SU-DHL-6 (cell line): ENCODE measurements at regions not wholly inside any gene's neighbourhood (a gene's known extent, or its start where the extent isn't known, plus 50 kb on each side); places are given as distances from the start of the nearest gene placed in this dataset.

ENCODE experiments used
- H2AFZ ChIP-seq: fragments of 200-600 bp; sonication (generic); 2 replicates; pipeline ENCODE4 v1.6.1; 2014; ENCODE audit warnings: low read depth, mild to moderate bottlenecking, moderate library complexity, mixed read lengths, antibody characterized with exemption, low read length; ENCODE audit not compliant: severe bottlenecking
- H3F3A ChIP-seq: fragments of 200-600 bp; shearing (Covaris generic); 2 replicates; pipeline ENCODE4 v1.6.0; 2016; ENCODE audit warnings: antibody characterized with exemption, mild to moderate bottlenecking; ENCODE audit not compliant: insufficient read depth
- H3K27ac ChIP-seq: fragments of 200-600 bp; sonication (generic); 2 replicates; pipeline ENCODE4 v1.5.1; 2016; ENCODE audit warnings: low read depth, mild to moderate bottlenecking, low read length, moderate library complexity, mixed read lengths
- H3K27me3 ChIP-seq: fragments of 200-600 bp; sonication (generic), shearing (Covaris generic); 2 replicates; pipeline ENCODE4 v1.6.0; 2014; ENCODE audit warnings: mild to moderate bottlenecking, low read length
- H3K36me3 ChIP-seq: fragments of 200-600 bp; sonication (generic); 2 replicates; pipeline ENCODE4 v1.6.1; 2014; ENCODE audit warnings: mild to moderate bottlenecking, low read length, mixed read lengths
- H3K4me2 ChIP-seq: fragments of 300-600, 200-600 bp; shearing (Covaris generic), sonication (generic); 2 replicates; pipeline ENCODE4 v1.6.0; 2014; ENCODE audit warnings: low read length, low read depth, mild to moderate bottlenecking; ENCODE audit not compliant: poor library complexity, severe bottlenecking
- H3K4me3 ChIP-seq: fragments of 200-600 bp; sonication (generic); 2 replicates; pipeline ENCODE4 v1.5.1; 2014; ENCODE audit warnings: antibody characterized with exemption, low read length, mild to moderate bottlenecking, mixed read lengths; ENCODE audit not compliant: insufficient read depth, poor library complexity, severe bottlenecking
- H3K79me2 ChIP-seq: fragments of 200-600 bp; sonication (generic); 2 replicates; pipeline ENCODE4 v1.6.1; 2014; ENCODE audit warnings: mild to moderate bottlenecking, low read length, moderate library complexity; ENCODE audit not compliant: insufficient read depth
- H3K9ac ChIP-seq: fragments of 200-600 bp; sonication (generic); 2 replicates; pipeline ENCODE4 v1.7.0; 2014; ENCODE audit warnings: mild to moderate bottlenecking, low read length
- H3K9me2 ChIP-seq: fragments of 200-600 bp; sonication (generic); replicated peaks from 2 replicates; pipeline ENCODE4 v1.6.1; 2014; ENCODE audit warnings: low read length; ENCODE audit not compliant: insufficient read depth
- H3K9me3 ChIP-seq: fragments of 200-600 bp; sonication (generic); 2 replicates; pipeline ENCODE4 v1.6.1; 2014; ENCODE audit warnings: low read length, mixed read lengths; ENCODE audit not compliant: insufficient read depth
- H4K20me1 ChIP-seq: fragments of 200-600 bp; sonication (generic); 2 replicates; pipeline ENCODE4 v1.6.1; 2014; ENCODE audit warnings: low read depth, mild to moderate bottlenecking, antibody characterized with exemption, low read length, moderate library complexity, mixed read lengths
- EZH2phosphoT487 ChIP-seq: fragments of 200-600 bp; sonication (generic), shearing (Covaris generic); conservative IDR thresholded peaks from 2 replicates; pipeline ENCODE4 v1.6.1; 2018; ENCODE audit warnings: mild to moderate bottlenecking, antibody characterized with exemption, low read length, moderate library complexity, mixed read lengths
- TF ChIP-seq, protein P1 (sequence below): fragments of 200-600 bp; sonication (generic); IDR thresholded peaks from one replicate; pipeline ENCODE4 v1.5.1; 2017; ENCODE audit warnings: antibody characterized with exemption, mild to moderate bottlenecking, low read length, moderate library complexity; ENCODE audit not compliant: insufficient read depth, poor library complexity, severe bottlenecking

DNA sequence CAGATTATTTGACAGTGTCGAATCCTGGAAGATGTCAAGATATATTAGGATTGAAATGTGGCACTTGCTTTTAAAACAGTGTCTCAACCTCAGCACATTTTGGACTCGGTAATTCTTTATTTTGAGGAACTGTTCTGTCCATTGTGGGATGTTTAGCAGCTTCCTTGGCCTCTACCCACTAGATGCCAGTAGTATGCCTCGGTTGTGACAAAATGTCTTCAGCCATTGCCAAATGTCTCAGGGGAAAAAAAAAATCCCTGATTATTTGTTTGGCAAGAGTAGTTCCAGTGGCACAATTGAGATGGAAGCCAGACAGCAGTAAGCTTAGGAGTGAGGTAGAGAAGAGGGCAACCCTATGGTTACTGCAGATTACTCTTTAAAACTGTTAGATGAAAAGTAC is 694.5 kb upstream of the RIOK2 start:
- no peaks in the 10 kb centered on the region for H3K79me2 ChIP-seq
- H3K27me3 ChIP-seq, result no peaks in the 10 kb centered on the region
- H3K9me3 ChIP-seq, result no peaks in the 10 kb centered on the region
- H3K9ac ChIP-seq, result no peak overlapping the region
- H3K9me2 ChIP-seq, result no peaks in the 10 kb centered on the region
- no peak overlapping the region for H3K27ac ChIP-seq
- no peaks in the 10 kb centered on the region for H3F3A ChIP-seq
- no peak overlapping the region for H3K4me3 ChIP-seq
- TF ChIP-seq, protein P1, sequence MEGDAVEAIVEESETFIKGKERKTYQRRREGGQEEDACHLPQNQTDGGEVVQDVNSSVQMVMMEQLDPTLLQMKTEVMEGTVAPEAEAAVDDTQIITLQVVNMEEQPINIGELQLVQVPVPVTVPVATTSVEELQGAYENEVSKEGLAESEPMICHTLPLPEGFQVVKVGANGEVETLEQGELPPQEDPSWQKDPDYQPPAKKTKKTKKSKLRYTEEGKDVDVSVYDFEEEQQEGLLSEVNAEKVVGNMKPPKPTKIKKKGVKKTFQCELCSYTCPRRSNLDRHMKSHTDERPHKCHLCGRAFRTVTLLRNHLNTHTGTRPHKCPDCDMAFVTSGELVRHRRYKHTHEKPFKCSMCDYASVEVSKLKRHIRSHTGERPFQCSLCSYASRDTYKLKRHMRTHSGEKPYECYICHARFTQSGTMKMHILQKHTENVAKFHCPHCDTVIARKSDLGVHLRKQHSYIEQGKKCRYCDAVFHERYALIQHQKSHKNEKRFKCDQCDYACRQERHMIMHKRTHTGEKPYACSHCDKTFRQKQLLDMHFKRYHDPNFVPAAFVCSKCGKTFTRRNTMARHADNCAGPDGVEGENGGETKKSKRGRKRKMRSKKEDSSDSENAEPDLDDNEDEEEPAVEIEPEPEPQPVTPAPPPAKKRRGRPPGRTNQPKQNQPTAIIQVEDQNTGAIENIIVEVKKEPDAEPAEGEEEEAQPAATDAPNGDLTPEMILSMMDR, result no peak
- no peak for TF ChIP-seq EZH2phosphoT487
- H3K4me2 ChIP-seq, result no peak overlapping the region
- no peak overlapping the region for H2AFZ ChIP-seq
- no peaks in the 10 kb centered on the region for H4K20me1 ChIP-seq
- no peaks in the 10 kb centered on the region for H3K36me3 ChIP-seq

DNA sequence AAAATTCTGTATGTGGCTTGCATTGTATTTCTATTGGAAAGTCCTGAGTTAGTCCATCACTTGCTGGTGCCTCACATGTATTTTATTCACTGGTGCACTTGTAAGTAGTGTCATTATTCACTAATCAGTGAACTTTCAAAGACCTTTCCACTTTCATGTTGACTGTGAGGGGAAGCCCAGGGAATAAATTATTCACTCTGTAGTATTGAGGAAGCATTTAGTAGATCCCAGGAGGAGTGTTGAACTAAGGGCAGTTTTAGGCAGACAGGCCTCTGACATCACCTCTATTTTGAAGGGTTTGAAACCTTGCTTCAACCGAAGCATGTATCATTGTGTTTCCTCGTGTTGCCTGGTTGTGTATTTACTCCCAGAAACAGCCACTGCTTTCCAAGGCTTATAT is 705.4 kb upstream of the RIOK2 start:
- Histone ChIP-seq H3K79me2 (no peaks in the 10 kb centered on the region), H3K9ac (no peak overlapping the region), H3K36me3 (no peaks in the 10 kb centered on the region), H3K4me3 (no peak overlapping the region), H2AFZ (no peak overlapping the region), H3K27me3 (no peaks in the 10 kb centered on the region), H3K4me2 (no peak overlapping the region), H3K27ac (no peak overlapping the region), H3K9me2 (no peaks in the 10 kb centered on the region), H3F3A (no peaks in the 10 kb centered on the region), H3K9me3 (no peaks in the 10 kb centered on the region), H4K20me1 (no peaks in the 10 kb centered on the region)
- no peak for TF ChIP-seq EZH2phosphoT487
- TF ChIP-seq, protein P1, result no peak

DNA sequence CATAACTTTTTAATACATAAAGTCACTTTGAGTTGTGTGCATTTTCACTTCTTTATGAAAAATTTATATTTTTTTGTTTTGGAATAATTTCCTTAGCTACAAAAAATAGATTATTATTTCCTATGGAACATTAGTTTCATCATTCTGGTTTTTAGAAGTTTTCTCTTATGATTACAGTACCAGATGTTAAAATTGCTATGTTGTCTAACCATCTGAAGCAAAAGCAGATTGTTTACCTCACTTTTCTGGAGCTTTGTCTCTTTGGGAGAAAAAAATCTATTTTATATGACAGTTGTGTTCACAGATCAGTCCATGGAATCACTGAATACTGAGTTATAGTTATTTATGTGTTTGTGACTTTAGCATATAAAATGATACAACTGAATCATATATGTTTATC is 708.9 kb upstream of the RIOK2 start:
- Histone ChIP-seq H2AFZ (no peak overlapping the region), H3K9me3 (no peaks in the 10 kb centered on the region), H3K27me3 (no peaks in the 10 kb centered on the region), H3K36me3 (no peaks in the 10 kb centered on the region), H3K79me2 (no peaks in the 10 kb centered on the region), H3K9ac (no peak overlapping the region), H3F3A (no peaks in the 10 kb centered on the region), H3K4me3 (no peak overlapping the region), H4K20me1 (no peaks in the 10 kb centered on the region), H3K9me2 (no peaks in the 10 kb centered on the region), H3K4me2 (no peak overlapping the region), H3K27ac (no peak overlapping the region)
- TF ChIP-seq, protein P1, result no peak
- no peak for TF ChIP-seq EZH2phosphoT487

DNA sequence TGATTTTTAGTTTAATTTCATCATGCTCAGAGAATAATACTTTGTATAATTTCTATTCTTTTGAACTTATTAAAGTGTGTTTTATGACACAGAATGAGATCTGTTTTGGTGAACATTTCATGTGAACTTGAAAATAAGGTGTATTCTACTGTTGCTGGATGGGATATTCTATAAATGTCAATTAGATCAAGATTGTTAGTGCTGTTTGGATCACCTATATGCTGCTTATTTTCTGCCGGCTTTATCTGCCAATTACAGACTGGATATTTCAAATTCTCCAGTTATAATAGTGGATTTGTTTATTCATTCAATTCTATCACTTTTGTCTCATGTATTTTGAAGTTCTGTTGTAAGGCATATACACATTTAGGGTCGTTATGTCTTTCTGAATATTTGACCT is 720.7 kb upstream of the RIOK2 start:
- Histone ChIP-seq H3K36me3 (no peaks in the 10 kb centered on the region), H3K9me3 (no peaks in the 10 kb centered on the region), H3F3A (no peaks in the 10 kb centered on the region), H3K27ac (no peak overlapping the region), H3K9me2 (no peaks in the 10 kb centered on the region), H3K27me3 (no peaks in the 10 kb centered on the region), H3K4me2 (no peak overlapping the region), H3K9ac (no peak overlapping the region), H3K4me3 (no peak overlapping the region), H2AFZ (no peak overlapping the region), H4K20me1 (no peaks in the 10 kb centered on the region), H3K79me2 (no peaks in the 10 kb centered on the region)
- TF ChIP-seq EZH2phosphoT487, result no peak
- TF ChIP-seq, protein P1, result no peak
